ENCODE measurements at regions not wholly inside any gene's neighbourhood (a gene's known extent, or its start where the extent isn't known, plus 50 kb on each side); places are given as distances from the start of the nearest gene placed in this dataset.
"Not testable (repeated sequence)": the region's sequence is repeated elsewhere in the genome, so short reads cannot be mapped to it uniquely, and the experiment has no call there.

GRCh38 chr21:7951854-7952519 lies 2569.4 kb upstream of the TPTE start:
- Histone ChIP-seq H3K9me3 (peaks cover 47% of the 10 kb centered on the region), H3K36me3 (no peaks in the 10 kb centered on the region), H3K4me3 (no peak overlapping the region), H3K27ac (no peak overlapping the region), H3K4me1 (no peaks in the 10 kb centered on the region), H3K27me3 (no peaks in the 10 kb centered on the region), H3K9ac (ENCODE audit: low read depth in 2 of 2, low read length in 2 of 2) (no peak overlapping the region)
- TF ChIP-seq CTCF (IDR thresholded peaks at IDR 0.05): no peak
- intact Hi-C loops (cut with DNase I): no loop called here
- no peak for DNase-seq

GRCh38 chr21:7952648-7953047 lies 2568.7 kb upstream of the TPTE start:
- no peak for TF ChIP-seq CTCF (IDR thresholded peaks at IDR 0.05)
- no peak overlapping the region for H3K27ac ChIP-seq
- no peaks in the 10 kb centered on the region for H3K4me1 ChIP-seq
- no peak overlapping the region for H3K4me3 ChIP-seq
- H3K36me3 ChIP-seq: no peaks in the 10 kb centered on the region
- intact Hi-C loops (cut with DNase I): no loop called here
- no peak for DNase-seq
- H3K27me3 ChIP-seq: no peaks in the 10 kb centered on the region
- peaks cover 40% of the 10 kb centered on the region for H3K9me3 ChIP-seq
- no peak overlapping the region for H3K9ac ChIP-seq (ENCODE audit: low read depth in 2 of 2, low read length in 2 of 2)

GRCh38 chr21:7953058-7953457 lies 2568.3 kb upstream of the TPTE start:
- Histone ChIP-seq H3K9me3 (peaks cover 36% of the 10 kb centered on the region), H3K27ac (no peak overlapping the region), H3K4me1 (no peaks in the 10 kb centered on the region), H3K4me3 (no peak overlapping the region), H3K9ac (ENCODE audit: low read depth in 2 of 2, low read length in 2 of 2) (no peak overlapping the region), H3K27me3 (no peaks in the 10 kb centered on the region), H3K36me3 (no peaks in the 10 kb centered on the region)
- no peak for DNase-seq
- intact Hi-C loops (cut with DNase I): no loop called here
- no peak for TF ChIP-seq CTCF (IDR thresholded peaks at IDR 0.05)

- H3K4me3 ChIP-seq; H3K27ac ChIP-seq; H3K9ac ChIP-seq (ENCODE audit: low read depth in 2 of 2, low read length in 2 of 2); DNase-seq; intact Hi-C loops (cut with DNase I); H3K27me3 ChIP-seq; H3K4me1 ChIP-seq; H3K36me3 ChIP-seq: not testable (repeated sequence)
- peaks cover 25% of the 10 kb centered on the region for H3K9me3 ChIP-seq
These were observed 2565.9 kb upstream of the TPTE start for GRCh38 chr21:7955358-7956073.

GRCh38 chr21:7956074-7956452 lies 2565.3 kb upstream of the TPTE start:
- H3K4me1 ChIP-seq: not testable (repeated sequence)

GRCh38 chr21:7956998-7957712 lies 2564.2 kb upstream of the TPTE start:
- H3K9ac ChIP-seq (ENCODE audit: low read depth in 2 of 2, low read length in 2 of 2); H3K27me3 ChIP-seq; intact Hi-C loops (cut with DNase I); H3K4me1 ChIP-seq; H3K27ac ChIP-seq; DNase-seq; H3K4me3 ChIP-seq; H3K36me3 ChIP-seq: not testable (repeated sequence)
- peaks cover 22% of the 10 kb centered on the region for H3K9me3 ChIP-seq

More at GRCh38 chr21:7956074-7956452, 2565.3 kb upstream of the TPTE start:
- H3K27ac ChIP-seq; H3K36me3 ChIP-seq; DNase-seq; intact Hi-C loops (cut with DNase I); H3K9ac ChIP-seq (ENCODE audit: low read depth in 2 of 2, low read length in 2 of 2); H3K4me3 ChIP-seq; H3K27me3 ChIP-seq: not testable (repeated sequence)
- peaks cover 28% of the 10 kb centered on the region for H3K9me3 ChIP-seq

- H3K27ac ChIP-seq: no peak overlapping the region
- peaks cover 20% of the 10 kb centered on the region for H3K9me3 ChIP-seq
- no peaks in the 10 kb centered on the region for H3K27me3 ChIP-seq
- intact Hi-C loops (cut with DNase I): no loop called here
- no peaks in the 10 kb centered on the region for H3K36me3 ChIP-seq
- H3K9ac ChIP-seq (ENCODE audit: low read depth in 2 of 2, low read length in 2 of 2): no peak overlapping the region
- H3K4me3 ChIP-seq: no peak overlapping the region
- TF ChIP-seq CTCF (IDR thresholded peaks at IDR 0.05): no peak
- no peaks in the 10 kb centered on the region for H3K4me1 ChIP-seq
- no peak for DNase-seq
These were observed 2563.7 kb upstream of the TPTE start for GRCh38 chr21:7957713-7958064.
